ENCODE measurements at regions not wholly inside any gene's neighbourhood (a gene's known extent, or its start where the extent isn't known, plus 50 kb on each side); places are given as distances from the start of the nearest gene placed in this dataset.

- no peak for TF ChIP-seq CTCF (conservative IDR thresholded peaks at IDR 0.05)
- no peaks in the 10 kb centered on the region for H3K36me3 Mint-ChIP-seq (ENCODE audit: low read depth)
- H3K4me1 Mint-ChIP-seq, result no peaks in the 10 kb centered on the region
- H3K4me3 Mint-ChIP-seq, result no peak overlapping the region
- no peak for DNase-seq (ENCODE audit: low read depth, low spot score)
- peaks cover 28% of the 10 kb centered on the region for H3K27me3 Mint-ChIP-seq (ENCODE audit: low read depth)
- peaks cover 5% of the 10 kb centered on the region for H3K9me3 Mint-ChIP-seq
- H3K27ac Mint-ChIP-seq (ENCODE audit: unreplicated experiment), result no peak overlapping the region
These were observed 473.9 kb upstream of the EEF2KMT start for GRCh38 chr16:5571446-5571845.

- peaks cover 3% of the 10 kb centered on the region for H3K27me3 Mint-ChIP-seq (ENCODE audit: low read depth)
- no peak for DNase-seq (ENCODE audit: low read depth, low spot score)
- no peak overlapping the region for H3K4me3 Mint-ChIP-seq
- no peak overlapping the region for H3K27ac Mint-ChIP-seq (ENCODE audit: unreplicated experiment)
- TF ChIP-seq CTCF (conservative IDR thresholded peaks at IDR 0.05), result no peak
- H3K4me1 Mint-ChIP-seq, result peaks cover 7% of the 10 kb centered on the region
- no peaks in the 10 kb centered on the region for H3K36me3 Mint-ChIP-seq (ENCODE audit: low read depth)
- peaks cover 2% of the 10 kb centered on the region for H3K9me3 Mint-ChIP-seq
These were observed 464.2 kb upstream of the EEF2KMT start for GRCh38 chr16:5561800-5562199.

DNA sequence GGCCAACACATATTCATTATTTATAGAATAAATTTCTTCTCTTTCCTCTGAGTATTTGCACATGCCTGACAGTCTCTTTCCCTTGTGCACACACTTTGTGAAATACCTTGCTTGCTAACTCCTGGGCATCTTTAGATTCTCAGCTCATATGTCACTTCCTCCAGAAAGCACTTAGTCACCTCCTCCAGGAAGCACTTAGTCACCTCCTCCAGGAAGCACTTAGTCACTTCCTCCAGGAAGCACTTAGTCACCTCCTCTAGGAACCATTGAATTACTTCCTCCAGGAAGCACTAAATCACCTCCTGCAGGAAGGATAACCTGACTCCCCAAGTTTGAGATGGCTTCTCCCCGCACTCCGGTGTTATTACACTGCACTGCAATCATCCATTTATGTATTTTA lies 462.5 kb upstream of the EEF2KMT start:
- Mint-ChIP-seq H3K9me3 (peaks cover 2% of the 10 kb centered on the region), H3K4me3 (no peak overlapping the region), H3K27ac (ENCODE audit: unreplicated experiment) (no peak overlapping the region), H3K27me3 (ENCODE audit: low read depth) (peaks cover 3% of the 10 kb centered on the region), H3K4me1 (peaks cover 7% of the 10 kb centered on the region), H3K36me3 (ENCODE audit: low read depth) (no peaks in the 10 kb centered on the region)
- no peak for DNase-seq (ENCODE audit: low read depth, low spot score)
- no peak for TF ChIP-seq CTCF (conservative IDR thresholded peaks at IDR 0.05)

- peaks cover 2% of the 10 kb centered on the region for H3K9me3 Mint-ChIP-seq
- H3K4me3 Mint-ChIP-seq, result no peak overlapping the region
- TF ChIP-seq CTCF (conservative IDR thresholded peaks at IDR 0.05), result no peak
These were observed 460.4 kb upstream of the EEF2KMT start for GRCh38 chr16:5557966-5558365.

GRCh38 chr16:5557448-5557847 lies 459.9 kb upstream of the EEF2KMT start:
- Mint-ChIP-seq H3K4me1 (peaks cover 7% of the 10 kb centered on the region), H3K9me3 (peaks cover 2% of the 10 kb centered on the region), H3K27me3 (ENCODE audit: low read depth) (no peaks in the 10 kb centered on the region), H3K4me3 (no peak overlapping the region), H3K27ac (ENCODE audit: unreplicated experiment) (no peak overlapping the region), H3K36me3 (ENCODE audit: low read depth) (no peaks in the 10 kb centered on the region)
- no peak for DNase-seq (ENCODE audit: low read depth, low spot score)
- no peak for TF ChIP-seq CTCF (conservative IDR thresholded peaks at IDR 0.05)

More at GRCh38 chr16:5557966-5558365, 460.4 kb upstream of the EEF2KMT start:
- peaks cover 7% of the 10 kb centered on the region for H3K4me1 Mint-ChIP-seq
- no peaks in the 10 kb centered on the region for H3K36me3 Mint-ChIP-seq (ENCODE audit: low read depth)
- H3K27ac Mint-ChIP-seq (ENCODE audit: unreplicated experiment), result no peak overlapping the region
- no peaks in the 10 kb centered on the region for H3K27me3 Mint-ChIP-seq (ENCODE audit: low read depth)
- DNase-seq (ENCODE audit: low read depth, low spot score), result no peak
